CD4-positive, alpha-beta T cell treated with Interferon gamma for 1 hour (primary cell): ENCODE measurements at regions not wholly inside any gene's neighbourhood (a gene's known extent, or its start where the extent isn't known, plus 50 kb on each side); places are given as distances from the start of the nearest gene placed in this dataset.
A peak's percentile ranks its signal among the peaks of the same experiment; 100 is the strongest.
"Not testable (repeated sequence)": the region's sequence is repeated elsewhere in the genome, so short reads cannot be mapped to it uniquely, and the experiment has no call there.

ENCODE experiments used
- DNase-seq: peaks from one replicate; pipeline ENCODE4 v3.0.0-alpha.2; 2020

GRCh38 chr3:71966185-71966584 is 181.2 kb upstream of the PROK2 start:
- DNase-seq, result no peak

- DNase-seq, result no peak
Measured at GRCh38 chr3:71964170-71964569, 179.2 kb upstream of the PROK2 start.

- DNase-seq, result no peak
Measured at GRCh38 chr3:71962561-71963240, 177.8 kb upstream of the PROK2 start.

- DNase-seq, result no peak
Measured at GRCh38 chr3:71961891-71962290, 176.9 kb upstream of the PROK2 start.

GRCh38 chr3:71961378-71961777 is 176.4 kb upstream of the PROK2 start:
- no peak for DNase-seq

- no peak for DNase-seq
Measured at GRCh38 chr3:71958533-71958932, 173.6 kb upstream of the PROK2 start.

- no peak for DNase-seq
Measured at GRCh38 chr3:71956716-71957115, 171.8 kb upstream of the PROK2 start.

- no peak for DNase-seq
Measured at GRCh38 chr3:71956069-71956340, 171.1 kb upstream of the PROK2 start.

- DNase-seq, result peak; percentile 28
Measured at GRCh38 chr3:71955240-71956068, 170.5 kb upstream of the PROK2 start.

- no peak for DNase-seq
Measured at GRCh38 chr3:71951842-71952241, 166.9 kb upstream of the PROK2 start.

- DNase-seq, result no peak
Measured at GRCh38 chr3:71951361-71951760, 166.4 kb upstream of the PROK2 start.

- no peak for DNase-seq
Measured at GRCh38 chr3:71949442-71949841, 164.5 kb upstream of the PROK2 start.

GRCh38 chr3:71944482-71945065 is 159.6 kb upstream of the PROK2 start:
- no peak for DNase-seq

- DNase-seq, result no peak
Measured at GRCh38 chr3:71942432-71943187, 157.7 kb upstream of the PROK2 start.

- no peak for DNase-seq
Measured at GRCh38 chr3:71940486-71940885, 155.5 kb upstream of the PROK2 start.

- DNase-seq, result not testable (repeated sequence)
Measured at GRCh38 chr3:71938081-71938480, 153.1 kb upstream of the PROK2 start.

- no peak for DNase-seq
Measured at GRCh38 chr3:71936681-71937080, 151.7 kb upstream of the PROK2 start.

- DNase-seq, result no peak
Measured at GRCh38 chr3:71934520-71935270, 149.7 kb upstream of the PROK2 start.

- DNase-seq, result no peak
Measured at GRCh38 chr3:71931922-71932321, 147.0 kb upstream of the PROK2 start.

GRCh38 chr3:71930056-71930991 is 145.4 kb upstream of the PROK2 start:
- no peak for DNase-seq

- no peak for DNase-seq
Measured at GRCh38 chr3:71928212-71928611, 143.3 kb upstream of the PROK2 start.
